ENCODE measurements at regions not wholly inside any gene's neighbourhood (a gene's known extent, or its start where the extent isn't known, plus 50 kb on each side); places are given as distances from the start of the nearest gene placed in this dataset.

DNA sequence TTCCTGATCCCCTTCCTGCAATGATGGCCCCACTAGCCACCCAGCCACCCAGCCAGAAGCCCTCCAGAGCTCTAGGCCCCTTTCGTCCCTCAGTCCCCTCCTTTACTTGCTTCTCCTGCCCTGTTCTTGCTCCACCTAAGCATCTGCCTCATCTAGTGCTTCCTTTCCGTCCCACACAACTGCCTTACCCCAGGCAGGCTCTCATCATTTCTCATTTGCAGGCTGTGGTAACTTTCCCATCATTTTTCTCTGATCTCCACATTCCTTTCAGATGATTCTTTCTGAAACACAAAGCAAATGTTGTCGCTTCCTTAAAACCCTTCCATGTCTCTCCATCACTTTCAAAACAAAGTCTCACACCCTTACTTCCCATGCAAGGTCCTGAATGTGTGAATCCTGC lies 459.8 kb downstream of the METTL4 start:
- Histone ChIP-seq H3K4me1 (ENCODE audit: control insufficient read depth in 1 of 2, insufficient read depth in 2 of 2, low read length in 2 of 2) (peaks cover 0 to 18% of the 10 kb centered on the region in 2 experiments; a peak in 3 of 4 replicates), H4K20me1 (ENCODE audit: insufficient read depth) (no peaks in the 10 kb centered on the region), H3K36me3 (ENCODE audit: control insufficient read depth in 1 of 2, insufficient read depth in 2 of 2, low read length in 2 of 2) (no peaks in the 10 kb centered on the region), H3K9me2 (ENCODE audit: insufficient read depth) (no peaks in the 10 kb centered on the region), H3K4me2 (ENCODE audit: low read length) (no peak overlapping the region), H3K27ac (ENCODE audit: low read depth, low read length) (no peak overlapping the region), H3K9me3 (ENCODE audit: control insufficient read depth in 1 of 2, insufficient read depth in 1 of 2, low read depth in 1 of 2, low read length in 2 of 2) (no peaks in the 10 kb centered on the region), H3K27me3 (ENCODE audit: insufficient read depth, low read length) (no peaks in the 10 kb centered on the region), H2AFZ (ENCODE audit: low read depth, low read length, poor library complexity, severe bottlenecking) (no peak overlapping the region), H3K4me3 (replicated peaks in 1 of 2; ENCODE audit: low read depth in 1 of 2, low read length in 2 of 2) (no peak overlapping the region), H3K79me2 (ENCODE audit: insufficient read depth, low read length) (no peaks in the 10 kb centered on the region), H3K9ac (ENCODE audit: low read length) (no peak overlapping the region)
- no peak for DNase-seq (ENCODE audit: low read depth, low spot score)
- no peak for ATAC-seq
- intact Hi-C loops (cut with micrococcal nuclease) = no loop called here
- RAD21 ChIA-PET (ENCODE audit: low non-redundant PET in 1 of 2, low total read pairs in 2 of 2, uncharacterized antibody in 2 of 2, unreplicated experiment in 2 of 2) = no interaction called here
- CTCF ChIA-PET = no interaction called here
- TF ChIP-seq POLR2A (IDR thresholded peaks at IDR 0.05; ENCODE audit: borderline replicate concordance, extremely low read depth, insufficient read depth, insufficient read length) (no peak), SIN3A (IDR thresholded peaks at IDR 0.05; ENCODE audit: low read depth) (no peak), SP1 (IDR thresholded peaks at IDR 0.05; ENCODE audit: low read depth) (no peak), EZH2 (IDR thresholded peaks at IDR 0.05) (no peak), EGR1 (IDR thresholded peaks at IDR 0.05; ENCODE audit: low read depth) (no peak), ZNF274 (IDR thresholded peaks at IDR 0.05; ENCODE audit: low read depth, low read length) (no peak), ELF1 (IDR thresholded peaks at IDR 0.05; ENCODE audit: borderline replicate concordance, low read depth) (no peak), ZFX (IDR thresholded peaks at IDR 0.05) (no peak), CEBPB (IDR thresholded peaks at IDR 0.05; ENCODE audit: low read depth) (no peak), CBX3 (IDR thresholded peaks at IDR 0.05; ENCODE audit: low read depth) (no peak)
- TF ChIP-seq, protein P1, sequence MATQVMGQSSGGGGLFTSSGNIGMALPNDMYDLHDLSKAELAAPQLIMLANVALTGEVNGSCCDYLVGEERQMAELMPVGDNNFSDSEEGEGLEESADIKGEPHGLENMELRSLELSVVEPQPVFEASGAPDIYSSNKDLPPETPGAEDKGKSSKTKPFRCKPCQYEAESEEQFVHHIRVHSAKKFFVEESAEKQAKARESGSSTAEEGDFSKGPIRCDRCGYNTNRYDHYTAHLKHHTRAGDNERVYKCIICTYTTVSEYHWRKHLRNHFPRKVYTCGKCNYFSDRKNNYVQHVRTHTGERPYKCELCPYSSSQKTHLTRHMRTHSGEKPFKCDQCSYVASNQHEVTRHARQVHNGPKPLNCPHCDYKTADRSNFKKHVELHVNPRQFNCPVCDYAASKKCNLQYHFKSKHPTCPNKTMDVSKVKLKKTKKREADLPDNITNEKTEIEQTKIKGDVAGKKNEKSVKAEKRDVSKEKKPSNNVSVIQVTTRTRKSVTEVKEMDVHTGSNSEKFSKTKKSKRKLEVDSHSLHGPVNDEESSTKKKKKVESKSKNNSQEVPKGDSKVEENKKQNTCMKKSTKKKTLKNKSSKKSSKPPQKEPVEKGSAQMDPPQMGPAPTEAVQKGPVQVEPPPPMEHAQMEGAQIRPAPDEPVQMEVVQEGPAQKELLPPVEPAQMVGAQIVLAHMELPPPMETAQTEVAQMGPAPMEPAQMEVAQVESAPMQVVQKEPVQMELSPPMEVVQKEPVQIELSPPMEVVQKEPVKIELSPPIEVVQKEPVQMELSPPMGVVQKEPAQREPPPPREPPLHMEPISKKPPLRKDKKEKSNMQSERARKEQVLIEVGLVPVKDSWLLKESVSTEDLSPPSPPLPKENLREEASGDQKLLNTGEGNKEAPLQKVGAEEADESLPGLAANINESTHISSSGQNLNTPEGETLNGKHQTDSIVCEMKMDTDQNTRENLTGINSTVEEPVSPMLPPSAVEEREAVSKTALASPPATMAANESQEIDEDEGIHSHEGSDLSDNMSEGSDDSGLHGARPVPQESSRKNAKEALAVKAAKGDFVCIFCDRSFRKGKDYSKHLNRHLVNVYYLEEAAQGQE (IDR thresholded peaks at IDR 0.05; ENCODE audit: low read depth) = no peak
- TF ChIP-seq, protein P2, sequence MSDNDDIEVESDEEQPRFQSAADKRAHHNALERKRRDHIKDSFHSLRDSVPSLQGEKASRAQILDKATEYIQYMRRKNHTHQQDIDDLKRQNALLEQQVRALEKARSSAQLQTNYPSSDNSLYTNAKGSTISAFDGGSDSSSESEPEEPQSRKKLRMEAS (IDR thresholded peaks at IDR 0.05) = no peak
- BruUV-seq (replicated peaks) = no TSS peak
- POLR2A ChIA-PET = no interaction called here
